Neural cell (in vitro differentiated cells): ENCODE measurements at regions not wholly inside any gene's neighbourhood (a gene's known extent, or its start where the extent isn't known, plus 50 kb on each side); places are given as distances from the start of the nearest gene placed in this dataset.

Experiments used
- H2AFZ ChIP-seq: fragments of 200-600, 300-800 bp; sonication (generic), shearing (Covaris generic); 2 replicates; pipeline ENCODE4 v1.6.0; 2014; ENCODE audit warnings: low read depth, mild to moderate bottlenecking, antibody characterized with exemption, low read length, moderate library complexity
- H3F3A ChIP-seq: fragments of 200-600 bp; shearing (Covaris generic); 2 replicates; pipeline ENCODE4 v1.6.1; 2016; ENCODE audit warnings: mild to moderate bottlenecking, moderate library complexity, mixed read lengths, antibody characterized with exemption, low read length; ENCODE audit not compliant: insufficient read depth, poor library complexity, severe bottlenecking
- H3K27ac ChIP-seq: fragments of 200-600, 300-800 bp; sonication (generic), shearing (Covaris generic); 2 replicates; pipeline ENCODE4 v1.5.1; 2014; ENCODE audit warnings: mild to moderate bottlenecking, low read length, moderate library complexity
- H3K27me3 ChIP-seq: fragments of 300-800, 200-600 bp; sonication (generic), shearing (Covaris generic); 2 replicates; pipeline ENCODE4 v1.6.0; 2014; ENCODE audit warnings: mild to moderate bottlenecking, low read depth, low read length, moderate library complexity; ENCODE audit not compliant: insufficient read depth
- H3K36me3 ChIP-seq: fragments of 300-800, 200-600 bp; sonication (generic), shearing (Covaris generic); 2 replicates; pipeline ENCODE4 v1.5.1; 2014; ENCODE audit warnings: mild to moderate bottlenecking, antibody characterized with exemption, low read length, moderate library complexity; ENCODE audit not compliant: insufficient read depth
- H3K4me2 ChIP-seq: fragments of 300-800, 200-600 bp; sonication (generic), shearing (Covaris generic); 2 replicates; pipeline ENCODE4 v1.6.0; 2014; ENCODE audit warnings: mild to moderate bottlenecking, low read length
- H3K4me3 ChIP-seq: fragments of 300-800, 200-600 bp; sonication (generic), shearing (Covaris generic); 2 replicates; pipeline ENCODE4 v1.5.1; 2014; ENCODE audit warnings: mild to moderate bottlenecking, low read length, moderate library complexity
- H3K79me2 ChIP-seq: fragments of 200-600 bp; shearing (Covaris generic); replicated peaks from 2 replicates; pipeline ENCODE4 v1.6.0; 2014; ENCODE audit warnings: mild to moderate bottlenecking, low read length, moderate library complexity; ENCODE audit not compliant: insufficient read depth
- H3K9ac ChIP-seq: fragments of 300-800, 200-600 bp; sonication (generic), shearing (Covaris generic); 2 replicates; pipeline ENCODE4 v1.6.1; 2016; ENCODE audit warnings: mild to moderate bottlenecking, low read length, mixed read lengths
- H3K9me2 ChIP-seq: fragments of 200-600 bp; shearing (Covaris generic); 2 replicates; pipeline ENCODE4 v1.6.1; 2016; ENCODE audit warnings: mild to moderate bottlenecking, low read length, mixed read lengths; ENCODE audit not compliant: insufficient read depth
- H3K9me3 ChIP-seq: fragments of 200-600, 300-800 bp; sonication (generic), shearing (Covaris generic); 2 replicates; pipeline ENCODE4 v1.6.1; 2016; ENCODE audit warnings: mild to moderate bottlenecking, mixed run types, low read length, moderate library complexity, mixed read lengths
- H4K20me1 ChIP-seq: fragments of 200-600 bp; shearing (Covaris generic); 2 replicates; pipeline ENCODE4 v1.6.1; 2016; ENCODE audit warnings: mild to moderate bottlenecking, mixed run types; ENCODE audit not compliant: insufficient read depth
- EP300 ChIP-seq: fragments of 450-650 bp; conservative IDR thresholded peaks from 2 replicates; pipeline ENCODE4 v1.6.1; 2014; ENCODE audit warnings: antibody characterized with exemption, mild to moderate bottlenecking, moderate library complexity; ENCODE audit not compliant: poor library complexity, severe bottlenecking
- EZH2 ChIP-seq: fragments of 200-600, 300-800 bp; shearing (Covaris generic), sonication (generic); IDR thresholded peaks from 2 replicates; pipeline ENCODE4 v1.6.1; 2014; ENCODE audit warnings: antibody characterized with exemption, low read length, borderline replicate concordance, mild to moderate bottlenecking; ENCODE audit not compliant: insufficient read depth, poor library complexity, severe bottlenecking
- MXI1 ChIP-seq: fragments of 450-650 bp; conservative IDR thresholded peaks from 2 replicates; pipeline ENCODE4 v1.6.1; 2014; ENCODE audit warnings: antibody characterized with exemption, mild to moderate bottlenecking; ENCODE audit not compliant: poor library complexity, severe bottlenecking
- POLR2AphosphoS5 ChIP-seq: IDR thresholded peaks from 2 replicates; pipeline ENCODE4 v1.6.1; 2012
- RAD21 ChIP-seq: fragments of 450-650 bp; conservative IDR thresholded peaks from 2 replicates; pipeline ENCODE4 v1.6.1; 2014; ENCODE audit warnings: antibody characterized with exemption, mild to moderate bottlenecking, moderate library complexity
- SMC3 ChIP-seq: fragments of 450-650 bp; conservative IDR thresholded peaks from 2 replicates; pipeline ENCODE4 v1.6.1; 2014; ENCODE audit warnings: antibody characterized with exemption, mild to moderate bottlenecking, moderate library complexity; ENCODE audit not compliant: poor library complexity
- TAF1 ChIP-seq: IDR thresholded peaks from 2 replicates; pipeline ENCODE4 v1.6.1; 2012; ENCODE audit warnings: low read depth
- TF ChIP-seq, protein P1 (sequence below): fragments of 450-650 bp; IDR thresholded peaks from 2 replicates; pipeline ENCODE4 v1.5.1; 2014; ENCODE audit warnings: antibody characterized with exemption, mild to moderate bottlenecking, moderate library complexity; ENCODE audit not compliant: poor library complexity, severe bottlenecking
- TF ChIP-seq, protein P2 (sequence below): IDR thresholded peaks from 2 replicates; pipeline ENCODE4 v1.6.1; 2012; ENCODE audit warnings: borderline replicate concordance

DNA sequence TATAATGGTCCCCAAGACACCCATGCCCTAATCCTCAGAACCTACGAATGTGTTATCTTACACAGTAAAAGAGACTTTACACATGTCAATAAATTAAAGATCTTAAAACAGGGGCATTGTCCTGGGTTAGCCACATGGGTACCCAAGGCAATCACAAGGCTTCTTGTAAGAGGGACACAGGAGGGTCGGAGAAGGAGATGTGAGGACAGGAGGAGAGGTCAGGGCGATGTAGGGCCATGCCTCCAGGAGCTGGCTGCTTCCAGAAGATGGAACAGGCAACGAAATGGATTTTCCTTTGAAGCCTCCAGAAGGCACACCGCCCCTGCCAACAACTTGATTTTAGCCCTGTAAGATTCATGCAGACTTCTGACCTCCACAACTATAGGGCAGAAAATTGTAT is 262.7 kb downstream of the MEX3B start:
- Histone ChIP-seq H3K9me3 (no peaks in the 10 kb centered on the region), H3K4me2 (no peak overlapping the region), H3K27me3 (no peaks in the 10 kb centered on the region), H3K9me2 (no peaks in the 10 kb centered on the region), H3F3A (no peaks in the 10 kb centered on the region), H3K27ac (no peak overlapping the region), H2AFZ (no peak overlapping the region), H3K79me2 (no peaks in the 10 kb centered on the region), H3K4me3 (no peak overlapping the region), H3K36me3 (no peaks in the 10 kb centered on the region), H4K20me1 (no peaks in the 10 kb centered on the region), H3K9ac (no peak overlapping the region)
- TF ChIP-seq POLR2AphosphoS5 (no peak), SMC3 (no peak), MXI1 (no peak), EZH2 (no peak), TAF1 (no peak)
- TF ChIP-seq, protein P1, sequence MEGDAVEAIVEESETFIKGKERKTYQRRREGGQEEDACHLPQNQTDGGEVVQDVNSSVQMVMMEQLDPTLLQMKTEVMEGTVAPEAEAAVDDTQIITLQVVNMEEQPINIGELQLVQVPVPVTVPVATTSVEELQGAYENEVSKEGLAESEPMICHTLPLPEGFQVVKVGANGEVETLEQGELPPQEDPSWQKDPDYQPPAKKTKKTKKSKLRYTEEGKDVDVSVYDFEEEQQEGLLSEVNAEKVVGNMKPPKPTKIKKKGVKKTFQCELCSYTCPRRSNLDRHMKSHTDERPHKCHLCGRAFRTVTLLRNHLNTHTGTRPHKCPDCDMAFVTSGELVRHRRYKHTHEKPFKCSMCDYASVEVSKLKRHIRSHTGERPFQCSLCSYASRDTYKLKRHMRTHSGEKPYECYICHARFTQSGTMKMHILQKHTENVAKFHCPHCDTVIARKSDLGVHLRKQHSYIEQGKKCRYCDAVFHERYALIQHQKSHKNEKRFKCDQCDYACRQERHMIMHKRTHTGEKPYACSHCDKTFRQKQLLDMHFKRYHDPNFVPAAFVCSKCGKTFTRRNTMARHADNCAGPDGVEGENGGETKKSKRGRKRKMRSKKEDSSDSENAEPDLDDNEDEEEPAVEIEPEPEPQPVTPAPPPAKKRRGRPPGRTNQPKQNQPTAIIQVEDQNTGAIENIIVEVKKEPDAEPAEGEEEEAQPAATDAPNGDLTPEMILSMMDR: no peak
- TF ChIP-seq, protein P2, sequence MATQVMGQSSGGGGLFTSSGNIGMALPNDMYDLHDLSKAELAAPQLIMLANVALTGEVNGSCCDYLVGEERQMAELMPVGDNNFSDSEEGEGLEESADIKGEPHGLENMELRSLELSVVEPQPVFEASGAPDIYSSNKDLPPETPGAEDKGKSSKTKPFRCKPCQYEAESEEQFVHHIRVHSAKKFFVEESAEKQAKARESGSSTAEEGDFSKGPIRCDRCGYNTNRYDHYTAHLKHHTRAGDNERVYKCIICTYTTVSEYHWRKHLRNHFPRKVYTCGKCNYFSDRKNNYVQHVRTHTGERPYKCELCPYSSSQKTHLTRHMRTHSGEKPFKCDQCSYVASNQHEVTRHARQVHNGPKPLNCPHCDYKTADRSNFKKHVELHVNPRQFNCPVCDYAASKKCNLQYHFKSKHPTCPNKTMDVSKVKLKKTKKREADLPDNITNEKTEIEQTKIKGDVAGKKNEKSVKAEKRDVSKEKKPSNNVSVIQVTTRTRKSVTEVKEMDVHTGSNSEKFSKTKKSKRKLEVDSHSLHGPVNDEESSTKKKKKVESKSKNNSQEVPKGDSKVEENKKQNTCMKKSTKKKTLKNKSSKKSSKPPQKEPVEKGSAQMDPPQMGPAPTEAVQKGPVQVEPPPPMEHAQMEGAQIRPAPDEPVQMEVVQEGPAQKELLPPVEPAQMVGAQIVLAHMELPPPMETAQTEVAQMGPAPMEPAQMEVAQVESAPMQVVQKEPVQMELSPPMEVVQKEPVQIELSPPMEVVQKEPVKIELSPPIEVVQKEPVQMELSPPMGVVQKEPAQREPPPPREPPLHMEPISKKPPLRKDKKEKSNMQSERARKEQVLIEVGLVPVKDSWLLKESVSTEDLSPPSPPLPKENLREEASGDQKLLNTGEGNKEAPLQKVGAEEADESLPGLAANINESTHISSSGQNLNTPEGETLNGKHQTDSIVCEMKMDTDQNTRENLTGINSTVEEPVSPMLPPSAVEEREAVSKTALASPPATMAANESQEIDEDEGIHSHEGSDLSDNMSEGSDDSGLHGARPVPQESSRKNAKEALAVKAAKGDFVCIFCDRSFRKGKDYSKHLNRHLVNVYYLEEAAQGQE: no peak

DNA sequence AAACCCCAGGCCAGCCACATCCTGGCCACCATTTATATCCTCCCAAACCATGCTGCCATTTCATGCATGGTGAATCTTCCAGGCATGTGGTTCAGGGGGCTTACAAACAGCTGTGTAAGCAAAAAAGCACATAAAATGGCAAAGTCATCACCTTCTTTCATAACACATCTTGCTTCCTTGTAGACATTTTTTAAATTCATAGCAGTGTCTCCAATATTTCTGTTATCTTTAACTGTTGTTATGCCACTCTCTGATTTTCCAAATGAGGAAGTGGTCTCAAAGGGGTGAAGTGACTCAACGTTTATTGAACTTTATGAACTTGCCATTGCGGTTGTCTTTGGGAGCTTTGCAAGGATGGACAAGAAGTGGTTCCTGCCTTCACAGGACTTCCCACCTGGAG is 264.4 kb downstream of the MEX3B start:
- Histone ChIP-seq H3K9ac (no peak overlapping the region), H2AFZ (no peak overlapping the region), H3K79me2 (no peaks in the 10 kb centered on the region), H3K36me3 (no peaks in the 10 kb centered on the region), H3K27ac (no peak overlapping the region), H3K9me2 (no peaks in the 10 kb centered on the region), H3K4me3 (no peak overlapping the region), H3K27me3 (no peaks in the 10 kb centered on the region), H4K20me1 (no peaks in the 10 kb centered on the region), H3K4me2 (no peak overlapping the region), H3F3A (no peaks in the 10 kb centered on the region), H3K9me3 (no peaks in the 10 kb centered on the region)
- TF ChIP-seq TAF1 (no peak), RAD21 (no peak), MXI1 (no peak), POLR2AphosphoS5 (no peak), EP300 (no peak), SMC3 (no peak), EZH2 (no peak)
- TF ChIP-seq, protein P2: no peak
- TF ChIP-seq, protein P1: no peak
